ENCODE measurements at regions not wholly inside any gene's neighbourhood (a gene's known extent, or its start where the extent isn't known, plus 50 kb on each side); places are given as distances from the start of the nearest gene placed in this dataset.
A peak's percentile ranks its signal among the peaks of the same experiment; 100 is the strongest.

DNA sequence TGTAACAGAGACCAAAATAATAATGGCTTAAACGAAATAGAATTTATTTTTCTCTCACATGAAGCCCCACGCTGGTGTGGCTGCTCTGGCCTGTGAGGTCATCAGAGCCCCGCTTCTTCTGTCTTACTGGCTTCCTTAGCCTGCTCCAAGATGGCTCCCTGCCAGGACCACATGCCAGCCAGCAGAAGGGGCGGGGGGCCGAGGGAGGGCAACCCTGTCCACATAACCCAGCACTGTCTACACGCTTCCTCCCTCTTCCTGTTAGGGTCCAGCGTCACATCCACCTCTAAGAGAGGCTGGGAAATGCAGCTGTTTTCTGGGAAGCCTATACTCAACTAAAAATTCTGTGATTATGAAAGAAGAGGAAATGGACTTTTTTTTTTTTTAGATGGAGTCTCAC, 107.9 kb upstream of the DLG1 start:
- Histone ChIP-seq H3K4me2 (ENCODE audit: insufficient read depth, low read length) (peak overlapping the region; percentile 13), H4K20me1 (replicated peaks; ENCODE audit: control insufficient read depth, extremely low read depth, insufficient read depth, low read length) (no peaks in the 10 kb centered on the region), H3K9me3 (replicated peaks; ENCODE audit: control insufficient read depth, insufficient read depth, low read length) (no peaks in the 10 kb centered on the region), H3K4me1 (ENCODE audit: control insufficient read depth, extremely low read depth, insufficient read depth, low read length) (peaks cover 4% of the 10 kb centered on the region), H3K9me1 (replicated peaks; ENCODE audit: control insufficient read depth, extremely low read depth, insufficient read depth, low read length) (no peaks in the 10 kb centered on the region), H3K36me3 (ENCODE audit: control insufficient read depth in 2 of 2, extremely low read depth in 1 of 2, insufficient read depth in 2 of 2, low read length in 2 of 2) (no peaks in the 10 kb centered on the region), H3K4me3 (replicated peaks in 1 of 3; ENCODE audit: insufficient read depth in 1 of 3, low read depth in 1 of 3, low read length in 3 of 3) (no peak overlapping the region), H3K27ac (ENCODE audit: insufficient read depth, low read depth, low read length) (peak overlapping the region; percentile 27), H3K79me2 (ENCODE audit: control insufficient read depth, insufficient read depth, low read length) (no peaks in the 10 kb centered on the region), H3K27me3 (ENCODE audit: control insufficient read depth in 2 of 2, insufficient read depth in 2 of 2, low read length in 2 of 2) (no peaks in the 10 kb centered on the region), H2AFZ (ENCODE audit: low read depth, low read length) (peak overlapping the region; percentile 82), H3K9ac (replicated peaks; ENCODE audit: extremely low read depth, insufficient read depth, low read length) (peak overlapping the region; percentile 1)
- CTCF ChIA-PET = interaction anchor here (1.1 kb wide), 1 partner anchor 12 kb away, joined by 7 read pairs; no protein-coding TSS in a partner anchor
- DNase-seq (ENCODE audit: low read depth, low spot score) (peak; percentile 88), FAIRE-seq (peak; percentile 90)
- TF ChIP-seq POLR2AphosphoS5 (IDR thresholded peaks at IDR 0.05; ENCODE audit: insufficient read depth, low read depth, low read length) (peak; percentile 33), GATA2 (IDR thresholded peaks at IDR 0.05; ENCODE audit: insufficient read depth, insufficient read length, low read depth, low read length) (no peak), MYC (IDR thresholded peaks at IDR 0.05; ENCODE audit: low read depth, low read length) (no peak), JUN (IDR thresholded peaks at IDR 0.05; ENCODE audit: borderline replicate concordance, insufficient read depth, insufficient read length, low read depth) (no peak), FOS (IDR thresholded peaks at IDR 0.05; ENCODE audit: borderline replicate concordance, insufficient read depth, low read length) (peak; percentile 18), EZH2 (IDR thresholded peaks at IDR 0.05; ENCODE audit: borderline replicate concordance, low read depth, low read length, severe bottlenecking) (no peak), CTCF (IDR thresholded peaks at IDR 0.05; ENCODE audit: extremely low read depth in 1 of 2, insufficient read depth in 1 of 2, low read depth in 1 of 2, low read length in 2 of 2) (no peak), POLR2A (IDR thresholded peaks at IDR 0.05; ENCODE audit: low read depth, low read length) (no peak)
- TF ChIP-seq, protein P1, sequence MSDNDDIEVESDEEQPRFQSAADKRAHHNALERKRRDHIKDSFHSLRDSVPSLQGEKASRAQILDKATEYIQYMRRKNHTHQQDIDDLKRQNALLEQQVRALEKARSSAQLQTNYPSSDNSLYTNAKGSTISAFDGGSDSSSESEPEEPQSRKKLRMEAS (IDR thresholded peaks at IDR 0.05; ENCODE audit: insufficient read depth, insufficient read length) = no peak
- POLR2A ChIA-PET = interaction anchor here (0.7 kb wide), 1 partner anchor 107 kb away, joined by 6 read pairs; no protein-coding TSS in a partner anchor
- BruUV-seq (replicated peaks) = no TSS peak
- dilution Hi-C loops (cut with MboI; ENCODE audit: extremely low pct_ligation_motif_present, low sequenced_read_pairs) = no loop called here
- intact Hi-C loops (cut with micrococcal nuclease) = loop anchor here (1.0 kb wide), 2 partner anchors 12 to 50 kb away; no protein-coding TSS in a partner anchor

Measured in endothelial cell of umbilical vein (primary cell).